CD4-positive, alpha-beta T cell treated with Interleukin-17A for 1 hour (primary cell): ENCODE measurements at regions not wholly inside any gene's neighbourhood (a gene's known extent, or its start where the extent isn't known, plus 50 kb on each side); places are given as distances from the start of the nearest gene placed in this dataset.
"Not testable (repeated sequence)": the region's sequence is repeated elsewhere in the genome, so short reads cannot be mapped to it uniquely, and the experiment has no call there.

Experiments
- DNase-seq: peaks from one replicate; pipeline ENCODE4 v3.0.0-alpha.2; 2020

DNA sequence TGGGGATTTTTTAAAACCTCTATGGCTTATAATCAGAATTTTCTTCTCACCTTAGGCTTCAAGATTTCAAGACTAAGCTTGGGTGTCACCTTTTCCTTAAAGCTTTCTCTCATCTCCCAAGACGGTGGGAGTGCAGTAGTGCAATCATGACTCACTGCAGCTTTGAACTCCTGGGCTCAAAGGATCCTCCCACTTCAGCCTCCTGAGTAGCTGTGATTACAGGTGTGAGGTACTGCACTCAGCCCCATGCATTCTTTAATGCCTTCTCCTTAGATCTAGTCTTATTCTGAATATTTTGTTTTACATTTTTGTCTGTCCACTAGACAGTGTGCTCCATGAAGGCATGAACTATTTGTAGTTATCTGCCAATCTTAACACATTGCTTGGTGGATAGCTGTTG lies 55.7 kb upstream of the FAT3 start:
- DNase-seq, result no peak

- no peak for DNase-seq
Observed at GRCh38 chr11:92167571-92167970, 57.0 kb upstream of the FAT3 start.

GRCh38 chr11:92166335-92166734 lies 58.3 kb upstream of the FAT3 start:
- DNase-seq, result no peak

DNA sequence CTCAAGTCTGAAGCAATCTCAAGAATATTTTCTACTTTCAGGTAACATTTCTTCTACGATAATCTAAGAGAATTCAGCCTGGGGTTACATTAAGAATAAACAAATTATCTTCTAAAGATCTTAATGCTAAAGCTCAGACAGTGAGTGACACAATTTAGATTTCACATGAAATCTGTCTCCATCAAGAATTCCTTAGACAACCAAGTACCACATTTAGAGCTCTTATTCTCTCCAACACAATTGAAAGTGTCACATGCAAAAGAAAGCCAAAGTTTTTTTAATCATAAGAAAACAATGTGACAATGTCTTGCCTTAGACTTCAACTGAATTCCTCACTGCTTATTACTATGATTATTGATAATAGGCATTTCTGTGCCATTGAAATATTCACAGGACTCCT lies 60.7 kb upstream of the FAT3 start:
- no peak for DNase-seq

DNA sequence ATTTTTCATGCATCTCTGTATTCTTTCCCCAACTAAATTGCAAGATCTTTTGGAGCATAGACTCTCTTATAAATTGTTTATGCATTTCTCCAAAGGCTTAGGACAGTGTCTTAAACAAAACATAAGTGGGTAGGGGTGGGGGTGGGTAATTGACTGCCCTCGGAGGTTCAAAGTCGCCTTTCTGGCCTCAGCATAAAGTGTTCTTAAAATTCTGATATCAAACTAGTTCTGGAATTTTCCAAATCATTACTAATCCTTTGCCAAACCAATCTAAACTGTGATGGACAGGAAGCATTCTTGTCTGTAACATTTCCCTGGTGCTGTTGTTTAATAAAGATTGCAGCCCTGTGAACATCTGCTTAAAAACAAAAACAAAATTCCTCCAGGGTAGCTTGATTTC lies 61.8 kb upstream of the FAT3 start:
- no peak for DNase-seq

DNA sequence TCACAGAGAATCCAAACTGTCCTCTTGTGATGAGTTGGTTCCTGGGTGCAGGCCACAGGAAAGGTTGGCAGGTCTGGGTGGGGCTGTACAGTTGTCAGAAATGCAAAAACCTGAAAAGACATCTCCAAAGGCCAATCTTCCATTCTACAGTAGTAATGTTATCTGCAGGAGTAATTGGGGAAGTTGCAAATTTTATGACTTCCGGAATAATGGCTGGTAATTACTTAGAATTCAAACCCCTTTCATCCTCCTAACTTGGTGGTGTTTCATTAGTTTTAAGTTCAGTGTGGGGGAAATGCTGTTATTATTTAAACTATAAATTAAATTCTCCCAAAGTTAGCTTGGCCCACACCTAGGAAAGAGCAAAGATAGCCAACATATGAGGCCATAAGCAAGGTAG lies 64.7 kb upstream of the FAT3 start:
- DNase-seq, result no peak

- DNase-seq, result not testable (repeated sequence)
Observed at GRCh38 chr11:92157390-92157789, 67.2 kb upstream of the FAT3 start.

DNA sequence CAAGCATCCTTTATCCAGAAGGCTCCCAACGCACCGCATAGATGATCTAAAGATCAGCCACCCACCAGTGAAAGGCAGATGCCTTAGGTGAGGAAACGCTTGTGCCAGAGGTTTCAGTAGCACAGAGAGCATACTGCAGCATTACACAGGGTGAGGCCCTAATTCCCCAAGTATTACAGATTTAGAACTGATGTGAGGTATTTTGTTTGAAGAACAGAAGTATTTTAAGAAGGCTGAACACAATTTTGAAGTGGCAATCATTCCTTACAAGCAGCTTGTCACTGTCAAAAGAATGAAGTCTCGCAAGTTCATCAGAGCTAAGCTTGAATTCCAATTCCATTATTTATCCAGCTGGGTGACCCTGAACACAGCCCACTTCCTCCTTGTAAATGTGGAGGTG lies 70.0 kb upstream of the FAT3 start:
- DNase-seq, result no peak

DNA sequence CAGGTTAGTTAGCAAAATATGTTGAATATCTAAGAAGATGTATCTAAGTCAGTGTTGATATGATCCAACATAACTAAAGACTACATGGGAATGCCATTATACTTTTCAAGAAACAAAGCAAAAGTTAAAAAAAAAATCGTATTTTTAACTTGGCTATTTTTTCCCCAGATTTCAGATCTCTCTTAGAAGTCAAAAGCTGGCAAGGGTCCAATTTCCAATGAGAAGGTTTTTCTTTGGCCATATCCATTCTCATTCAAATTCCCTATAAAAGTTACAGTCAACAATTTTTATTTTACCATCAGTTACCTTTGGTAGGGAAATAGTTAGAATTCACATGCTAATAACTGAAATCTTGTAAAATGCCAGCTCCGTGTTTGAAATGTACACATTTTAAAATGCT lies 70.5 kb upstream of the FAT3 start:
- no peak for DNase-seq

GRCh38 chr11:92153542-92153941 lies 71.1 kb upstream of the FAT3 start:
- no peak for DNase-seq

DNA sequence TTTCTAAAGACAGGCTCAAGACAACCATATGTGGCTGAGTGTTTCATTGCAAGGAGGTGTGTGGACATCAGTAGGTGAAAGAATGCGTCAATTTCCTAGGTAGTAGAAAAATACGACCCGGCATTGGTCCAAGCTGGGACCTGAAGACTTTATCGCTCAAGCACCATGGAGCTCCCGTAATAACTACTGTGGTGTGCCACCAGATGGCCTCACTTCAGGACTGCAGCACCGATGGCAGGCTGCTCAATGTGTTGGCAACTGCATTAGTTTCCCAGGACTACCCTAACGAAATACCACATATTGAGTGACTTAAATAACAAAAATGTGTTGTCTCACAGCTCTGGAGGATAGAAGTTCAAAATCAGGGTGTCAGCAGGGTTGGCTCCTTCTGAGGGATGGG lies 72.4 kb upstream of the FAT3 start:
- DNase-seq, result no peak

- DNase-seq, result no peak
Observed at GRCh38 chr11:92149996-92150395, 74.6 kb upstream of the FAT3 start.

DNA sequence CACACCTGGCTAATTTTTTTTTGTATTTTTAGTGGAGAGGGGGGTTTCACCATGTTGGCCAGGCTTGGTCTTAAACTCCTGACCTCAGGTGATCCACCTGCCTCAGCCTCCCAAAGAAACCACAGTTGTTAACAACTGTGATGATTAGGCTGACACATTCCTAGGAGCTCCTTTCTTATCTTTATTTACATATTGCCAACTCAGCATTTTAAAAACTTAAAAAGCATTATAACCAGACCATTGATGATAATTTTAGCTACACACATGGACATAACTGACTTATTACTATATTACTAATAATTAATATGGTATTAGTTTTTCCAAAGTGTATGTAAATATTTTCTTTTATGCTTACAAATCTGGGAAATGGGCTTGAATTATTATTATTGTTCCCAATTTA lies 82.9 kb upstream of the FAT3 start:
- DNase-seq, result no peak

DNA sequence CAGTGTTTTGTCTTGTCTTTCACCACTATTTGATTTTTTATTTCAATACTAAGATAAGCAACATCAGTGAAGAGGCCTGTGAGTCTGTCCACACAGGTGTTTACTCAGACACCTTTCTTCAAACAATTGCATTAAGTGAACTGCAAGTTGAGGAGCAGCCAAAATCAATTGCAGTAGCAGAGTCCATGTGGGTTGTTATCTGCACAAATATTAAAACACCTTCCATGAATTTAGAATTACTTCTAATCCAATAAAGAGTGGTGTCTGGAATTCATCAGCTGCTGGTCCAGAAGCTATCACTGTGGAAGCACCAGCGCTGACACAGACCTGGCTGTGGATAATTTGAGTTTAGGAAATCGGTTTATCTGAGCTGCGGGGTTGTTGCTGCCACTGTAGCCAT lies 83.5 kb upstream of the FAT3 start:
- no peak for DNase-seq

DNA sequence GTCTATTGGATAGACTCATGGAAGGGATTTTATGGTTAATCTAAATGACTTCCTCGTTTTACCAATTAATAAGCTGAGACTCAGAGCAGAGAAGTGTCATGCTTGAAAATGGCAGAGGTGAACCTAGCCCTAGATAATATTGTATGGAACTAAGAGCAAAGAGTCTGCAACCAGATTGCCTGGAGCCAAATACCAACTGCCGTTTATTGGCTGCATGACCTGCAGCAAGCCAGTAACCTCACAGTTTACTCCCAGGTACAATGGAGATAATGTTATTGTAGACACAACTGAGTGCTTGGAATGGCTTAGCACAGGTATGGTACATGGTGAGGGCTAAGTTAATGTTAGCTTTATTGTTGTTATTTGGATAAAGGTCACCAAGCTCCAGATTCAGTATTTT lies 84.6 kb upstream of the FAT3 start:
- DNase-seq, result no peak

- DNase-seq, result no peak
Observed at GRCh38 chr11:92138296-92138695, 86.3 kb upstream of the FAT3 start.

DNA sequence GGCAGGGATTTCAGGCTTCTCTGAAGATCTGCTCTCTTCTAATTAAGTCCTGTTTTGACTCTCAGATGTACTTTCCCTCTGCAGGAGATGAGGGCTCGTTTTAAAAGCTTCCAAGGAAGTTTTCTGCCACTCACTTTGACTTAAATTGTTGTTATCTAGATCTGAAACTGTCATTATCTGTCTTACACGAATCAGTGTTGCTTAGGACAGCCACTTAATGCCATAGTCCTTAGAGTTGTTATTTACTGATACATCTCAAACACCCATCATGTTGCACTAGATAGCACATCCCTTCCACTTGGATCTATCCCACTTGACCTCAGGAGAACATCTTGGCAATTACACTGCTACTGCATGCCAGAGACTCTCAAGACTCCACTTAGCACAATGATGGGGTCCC lies 86.9 kb upstream of the FAT3 start:
- DNase-seq, result no peak

DNA sequence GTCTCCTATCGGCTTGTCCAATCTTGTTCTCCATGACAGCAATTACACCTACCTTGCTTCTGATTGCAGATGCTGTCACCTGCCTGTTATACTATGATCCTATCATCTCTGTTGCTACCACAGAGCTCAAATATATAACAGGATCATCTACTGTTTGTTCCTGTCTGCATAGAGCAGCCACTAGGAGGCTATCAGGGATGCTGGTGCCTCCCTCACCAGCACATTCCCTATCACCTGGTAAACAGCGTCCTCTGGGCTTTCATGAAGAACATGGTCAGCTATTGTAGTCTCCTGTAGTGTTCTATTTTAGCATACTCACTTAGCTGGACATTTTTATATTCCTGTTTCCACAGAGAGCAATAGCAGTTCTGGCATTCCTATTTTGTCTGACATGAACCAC lies 87.8 kb upstream of the FAT3 start:
- DNase-seq, result no peak

- no peak for DNase-seq
Observed at GRCh38 chr11:92131289-92131865, 93.2 kb upstream of the FAT3 start.

DNA sequence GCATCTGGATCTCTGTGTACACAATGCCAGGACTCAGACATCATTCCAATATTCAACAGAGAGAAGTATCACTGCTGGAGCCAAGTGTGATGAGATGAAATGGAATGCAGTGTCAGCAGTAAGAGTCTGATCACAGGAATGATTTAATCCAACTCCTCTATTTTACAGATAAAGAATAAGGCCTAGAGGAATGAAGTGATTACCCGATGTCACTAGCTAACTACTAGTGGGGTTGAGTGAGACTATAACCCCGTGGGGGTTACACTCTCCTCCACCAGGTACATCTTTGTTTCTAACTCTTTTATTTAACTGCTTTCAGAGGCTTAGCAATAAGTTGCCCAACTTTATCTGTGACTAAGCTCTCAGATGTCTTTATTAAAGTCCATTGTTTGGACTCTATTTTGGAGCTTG lies 94.2 kb upstream of the FAT3 start:
- no peak for DNase-seq

- DNase-seq, result no peak
Observed at GRCh38 chr11:92129811-92130210, 94.8 kb upstream of the FAT3 start.

DNA sequence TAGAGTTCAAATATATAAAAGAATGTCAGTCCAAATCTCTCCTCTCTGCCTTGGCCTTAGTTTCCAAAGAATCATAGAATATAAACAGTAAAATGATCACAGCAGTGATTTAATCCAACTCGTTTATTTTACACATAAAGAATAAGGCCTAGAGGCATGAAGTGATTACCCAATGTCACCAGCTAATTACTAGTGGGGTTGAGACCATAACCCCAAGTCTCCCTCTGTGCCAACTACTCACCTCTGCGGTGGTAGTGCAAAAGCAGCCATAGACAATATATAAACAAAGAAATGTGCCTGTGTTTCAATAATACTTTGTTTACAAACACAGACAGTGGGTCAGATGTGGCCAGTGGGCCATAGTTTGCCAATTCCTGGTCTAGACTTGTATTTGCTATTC lies 96.6 kb upstream of the FAT3 start:
- DNase-seq, result no peak

- no peak for DNase-seq
Observed at GRCh38 chr11:92125321-92125720, 99.3 kb upstream of the FAT3 start.

DNA sequence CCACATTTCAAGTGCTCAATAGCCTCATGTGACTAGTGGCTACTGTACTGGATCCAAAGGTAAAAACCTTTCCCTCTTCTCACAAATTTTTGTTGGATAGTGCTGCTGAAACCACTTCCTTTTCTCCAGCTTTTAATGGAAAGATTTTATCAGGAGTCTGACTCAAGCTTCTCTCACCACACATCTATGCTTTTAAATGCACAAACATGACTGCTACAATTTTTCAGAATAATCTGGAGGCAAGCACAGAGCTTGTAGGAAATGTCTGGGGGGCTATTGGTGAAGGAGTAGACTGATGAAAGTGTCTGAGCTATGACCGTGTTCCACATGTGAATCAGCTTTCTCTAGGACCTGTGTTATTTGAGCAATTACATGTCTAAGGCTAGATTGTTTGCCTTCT lies 101.1 kb upstream of the FAT3 start:
- no peak for DNase-seq

DNA sequence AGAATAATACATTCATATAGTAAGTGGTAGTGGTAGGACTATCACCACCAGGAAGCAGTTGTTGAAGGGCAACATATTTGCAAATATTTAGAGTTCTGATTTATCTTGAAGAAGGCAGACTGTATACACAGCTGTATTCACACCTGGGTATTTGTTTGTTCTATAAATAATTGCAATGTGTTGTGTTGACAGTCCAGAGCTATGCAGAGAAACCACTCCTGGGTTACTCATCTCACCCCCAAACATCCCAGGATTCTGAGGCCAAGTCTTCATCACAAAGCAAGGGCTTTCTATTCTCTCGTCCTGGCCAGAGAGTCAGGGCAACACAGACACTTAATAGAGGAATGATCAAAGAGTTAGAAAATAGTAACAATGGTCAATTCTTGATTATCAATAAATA lies 102.1 kb upstream of the FAT3 start:
- DNase-seq, result no peak

DNA sequence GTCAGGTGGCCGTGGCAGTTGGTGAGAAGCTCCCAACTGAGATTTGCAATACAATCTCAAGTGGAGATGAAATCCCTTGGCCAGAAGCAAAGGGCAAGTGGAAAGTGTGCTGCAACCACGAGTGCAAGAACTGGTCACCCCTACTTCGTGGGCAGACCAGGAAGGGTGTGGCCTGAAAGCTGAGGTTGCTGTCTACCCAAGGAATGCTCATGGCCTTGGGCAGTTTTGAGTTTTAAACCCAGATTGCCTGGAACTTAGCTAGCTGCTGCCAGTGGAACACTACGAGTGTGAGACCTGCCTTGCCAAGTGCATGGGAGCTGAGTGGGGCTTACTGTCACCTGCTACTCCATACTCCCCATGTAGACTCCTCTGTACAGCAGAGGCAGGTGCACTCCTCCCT lies 113.3 kb upstream of the FAT3 start:
- no peak for DNase-seq
